IMR-90 (cell line): ENCODE measurements at regions not wholly inside any gene's neighbourhood (a gene's known extent, or its start where the extent isn't known, plus 50 kb on each side); places are given as distances from the start of the nearest gene placed in this dataset.

Experiments used
- ATAC-seq: fragments of 200-7000 bp; cut with Tn5 transposase; 2 replicates; pipeline ENCODE4 v1.9.1; 2020; ENCODE audit warnings: low read depth, mild to moderate bottlenecking, moderate library complexity
- BruUV-seq: library from RNA; stranded (reverse); fragments of 400-500 nt; replicated peaks from 2 replicates; lab custom pipeline; 2021; lab: Mats Ljungman, UMichigan
- CTCF ChIA-PET: fragments of 300-600 bp; formaldehyde crosslinking; extraction: SDS; loops from one replicate; lab custom pipeline; 2021; ENCODE audit warnings: antibody characterized with exemption; lab: Yijun Ruan, JAX
- POLR2A ChIA-PET: fragments of 300-600 bp; sonication (Branson Sonifier 250); formaldehyde crosslinking; loops from one replicate; lab custom pipeline; 2022; ENCODE audit warnings: antibody characterized with exemption; ENCODE audit not compliant: unreplicated experiment; lab: Charles Lee
- DNase-seq: peaks from one replicate; pipeline ENCODE4 v3.0.0; 2013
- H2AFZ ChIP-seq: replicated peaks from 2 replicates; pipeline ENCODE3; 2013; ENCODE audit warnings: low read length, mild to moderate bottlenecking; ENCODE audit not compliant: poor library complexity
- H2AK5ac ChIP-seq: 2 replicates; pipeline ENCODE4 v1.6.1; 2013; ENCODE audit warnings: low read depth, low read length, inconsistent platforms
- H2AK9ac ChIP-seq: replicated peaks from 2 replicates; pipeline ENCODE3; 2013; ENCODE audit warnings: mild to moderate bottlenecking, low read depth, low read length, moderate library complexity; ENCODE audit not compliant: poor library complexity
- H2BK120ac ChIP-seq: 2 replicates; pipeline ENCODE4 v1.6.1; 2013; ENCODE audit warnings: low read depth, low read length, inconsistent platforms
- H2BK15ac ChIP-seq: 3 replicates; pipeline ENCODE4 v1.6.1; 2013; ENCODE audit warnings: low read depth, low read length, inconsistent platforms
- H2BK20ac ChIP-seq: 2 replicates; pipeline ENCODE4 v1.6.1; 2013; ENCODE audit warnings: low read depth, mild to moderate bottlenecking, inconsistent platforms, low read length, moderate library complexity
- H2BK5ac ChIP-seq: 2 replicates; pipeline ENCODE4 v1.6.1; 2013; ENCODE audit warnings: mild to moderate bottlenecking, low read depth, low read length, inconsistent platforms; ENCODE audit not compliant: poor library complexity, severe bottlenecking
- H3K14ac ChIP-seq: replicated peaks from 2 replicates; pipeline ENCODE4 v1.6.1; 2013; ENCODE audit warnings: low read depth, low read length, inconsistent platforms
- H3K18ac ChIP-seq: 2 replicates; pipeline ENCODE4 v1.6.1; 2013; ENCODE audit warnings: low read depth, low read length, control low read depth
- H3K23ac ChIP-seq: 2 replicates; pipeline ENCODE4 v1.6.1; 2013; ENCODE audit warnings: low read depth, low read length, inconsistent platforms
- H3K27ac ChIP-seq: 2 replicates; pipeline ENCODE4 v1.5.1; 2013; ENCODE audit warnings: mild to moderate bottlenecking, control low read depth, low read length; ENCODE audit not compliant: insufficient read depth
- H3K27me3 ChIP-seq: 2 replicates; pipeline ENCODE4 v1.6.1; 2013; ENCODE audit warnings: low read length; ENCODE audit not compliant: control insufficient read depth, insufficient read depth
- H3K36me3 ChIP-seq: 2 replicates; pipeline ENCODE4 v1.6.1; 2013; ENCODE audit warnings: low read length, mixed read lengths; ENCODE audit not compliant: control insufficient read depth, insufficient read depth
- H3K4ac ChIP-seq: 2 replicates; pipeline ENCODE4 v1.6.1; 2013; ENCODE audit warnings: low read depth, low read length, inconsistent platforms
- H3K4me1 ChIP-seq: 2 replicates; pipeline ENCODE4 v1.6.1; 2013; ENCODE audit warnings: low read length, mixed read lengths; ENCODE audit not compliant: control insufficient read depth, insufficient read depth
- H3K4me2 ChIP-seq: 2 replicates; pipeline ENCODE4 v1.6.1; 2013; ENCODE audit warnings: low read depth, mild to moderate bottlenecking, control low read depth, low read length, moderate library complexity
- H3K4me3 ChIP-seq: 2 replicates; pipeline ENCODE4 v1.5.1; 2013; ENCODE audit warnings: low read depth, mild to moderate bottlenecking, control low read depth, low read length, moderate library complexity; ENCODE audit not compliant: insufficient read depth
- H3K56ac ChIP-seq: 2 replicates; pipeline ENCODE4 v1.6.1; 2013; ENCODE audit warnings: low read length, inconsistent platforms; ENCODE audit not compliant: insufficient read depth; ENCODE audit errors: extremely low read depth
- H3K79me1 ChIP-seq, 2 experiments: 2 replicates each; pipeline ENCODE4 v1.6.1; 2013; ENCODE audit warnings: low read length in 2 of 2, inconsistent platforms in 1 of 2, low read depth in 1 of 2
- H3K9ac ChIP-seq: 2 replicates; pipeline ENCODE4 v1.6.1; 2013; ENCODE audit warnings: low read depth, low read length, control low read depth
- H3K9me1 ChIP-seq: 2 replicates; pipeline ENCODE4 v1.6.1; 2013; ENCODE audit warnings: low read length, inconsistent platforms; ENCODE audit not compliant: insufficient read depth
- H3K9me3 ChIP-seq: 2 replicates; pipeline ENCODE4 v1.6.1; 2013; ENCODE audit warnings: low read length; ENCODE audit not compliant: control insufficient read depth, insufficient read depth
- H4K20me1 ChIP-seq: 2 replicates; pipeline ENCODE4 v1.6.1; 2013; ENCODE audit warnings: low read length, inconsistent platforms; ENCODE audit not compliant: insufficient read depth
- H4K5ac ChIP-seq: 2 replicates; pipeline ENCODE4 v1.6.1; 2013; ENCODE audit warnings: mild to moderate bottlenecking, low read depth, low read length, control low read depth
- H4K8ac ChIP-seq, 2 experiments: 2 replicates each; pipeline ENCODE4 v1.6.1; 2013; ENCODE audit warnings: low read depth in 2 of 2, low read length in 2 of 2, control low read depth in 1 of 2, inconsistent platforms in 1 of 2
- H4K91ac ChIP-seq: 2 replicates; pipeline ENCODE4 v1.6.1; 2013; ENCODE audit warnings: low read depth, low read length, inconsistent platforms; ENCODE audit not compliant: insufficient read depth
- CEBPB ChIP-seq: IDR thresholded peaks from 2 replicates; pipeline ENCODE4 v1.6.1; 2012; ENCODE audit warnings: low read depth, low read length, improper control_type of control experiment
- CHD1 ChIP-seq: IDR thresholded peaks from 2 replicates; pipeline ENCODE4 v1.6.1; 2012; ENCODE audit warnings: low read depth, low read length, improper control_type of control experiment
- FOS ChIP-seq: fragments of 150-350 bp; IDR thresholded peaks from 2 replicates; pipeline ENCODE4 v1.6.1; 2016; ENCODE audit warnings: low read depth, low read length
- MAFK ChIP-seq: IDR thresholded peaks from 2 replicates; pipeline ENCODE4 v1.6.1; 2012; ENCODE audit warnings: low read depth, low read length, improper control_type of control experiment
- POLR2A ChIP-seq: IDR thresholded peaks from 2 replicates; pipeline ENCODE4 v1.6.1; 2012; ENCODE audit warnings: mild to moderate bottlenecking, low read depth, low read length
- SMC3 ChIP-seq: fragments of 150-350 bp; IDR thresholded peaks from 2 replicates; pipeline ENCODE4 v1.6.1; 2016; ENCODE audit warnings: low read depth, mild to moderate bottlenecking, antibody characterized with exemption, low read length, moderate library complexity
- WGBS, 2 experiments: methylation state at CpG; one replicate each; pipeline versions ENCODE4 v1.1.5 to v1.1.7; 2013; ENCODE audit warnings: missing lambda C conversion rate in 2 of 2; ENCODE audit not compliant: insufficient read length in 1 of 2; ENCODE audit errors: extremely low coverage in 2 of 2; 5-methylcytosine and 5-hydroxymethylcytosine counted together
- dilution Hi-C: fragments of 300-500 bp; cut with HindIII; formaldehyde crosslinking; loops from one replicate; pipeline ENCODE4 v1.14.3; 2018; ENCODE audit warnings: low sequenced_read_pairs; ENCODE audit not compliant: unreplicated experiment
- in situ Hi-C: fragments of 300-500 bp; cut with MboI; formaldehyde crosslinking; loops from 3 replicates; pipeline ENCODE4 v1.14.3; 2019; ENCODE audit warnings: low sequenced_read_pairs, inconsistent platforms, mixed read lengths
- intact Hi-C: fragments of 100-400 bp; cut with micrococcal nuclease; formaldehyde crosslinking; loops from 2 replicates; pipeline ENCODE4 v1.10.0; 2022
- TF ChIP-seq, protein P1 (sequence below): fragments of 150-350 bp; IDR thresholded peaks from 2 replicates; pipeline ENCODE4 v1.6.1; 2017; ENCODE audit warnings: mild to moderate bottlenecking, antibody characterized with exemption, low read length, low read depth
- TF ChIP-seq, protein P2 (sequence below): conservative IDR thresholded peaks from 2 replicates; pipeline ENCODE4 v1.5.1; 2012; ENCODE audit warnings: mild to moderate bottlenecking, low read depth, low read length, improper control_type of control experiment
- TF ChIP-seq, protein P3 (sequence below): fragments of 150-350 bp; IDR thresholded peaks from 2 replicates; pipeline ENCODE4 v1.6.1; 2016; ENCODE audit warnings: low read depth, mild to moderate bottlenecking, low read length, moderate library complexity, borderline replicate concordance

GRCh38 chr14:34212172-34212929 lies 249.7 kb downstream of the SPTSSA start:
- WGBS, 2 experiments: no CpG with 5 or more reads among the region's 7 CpGs
- no peak overlapping the region for H3K4ac ChIP-seq
- in situ Hi-C loops (no loop called here), intact Hi-C loops (no loop called here), dilution Hi-C loops (no loop called here)
- H3K56ac ChIP-seq: no peak overlapping the region
- H3K9ac ChIP-seq: no peak overlapping the region
- H3K4me2 ChIP-seq: no peak overlapping the region
- H2BK120ac ChIP-seq: no peak overlapping the region
- H3K14ac ChIP-seq: no peak overlapping the region
- H3K4me3 ChIP-seq: no peak overlapping the region
- no peaks in the 10 kb centered on the region for H4K20me1 ChIP-seq
- ATAC-seq: no peak
- H3K79me1 ChIP-seq: no peaks in the 10 kb centered on the region
- H4K91ac ChIP-seq: no peak overlapping the region
- H3K23ac ChIP-seq: no peak overlapping the region
- no peak overlapping the region for H2BK15ac ChIP-seq
- DNase-seq: no peak
- H2AFZ ChIP-seq: no peak overlapping the region
- H2BK5ac ChIP-seq: no peak overlapping the region
- no peak overlapping the region for H2AK9ac ChIP-seq
- no peaks in the 10 kb centered on the region for H3K36me3 ChIP-seq
- ChIA-PET CTCF (no interaction called here), POLR2A (no interaction called here)
- no peaks in the 10 kb centered on the region for H3K4me1 ChIP-seq
- H3K27me3 ChIP-seq: no peaks in the 10 kb centered on the region
- H4K8ac ChIP-seq: no peak overlapping the region
- BruUV-seq: no TSS peak
- no peak overlapping the region for H4K5ac ChIP-seq
- H3K9me3 ChIP-seq: no peaks in the 10 kb centered on the region
- TF ChIP-seq, protein P1, sequence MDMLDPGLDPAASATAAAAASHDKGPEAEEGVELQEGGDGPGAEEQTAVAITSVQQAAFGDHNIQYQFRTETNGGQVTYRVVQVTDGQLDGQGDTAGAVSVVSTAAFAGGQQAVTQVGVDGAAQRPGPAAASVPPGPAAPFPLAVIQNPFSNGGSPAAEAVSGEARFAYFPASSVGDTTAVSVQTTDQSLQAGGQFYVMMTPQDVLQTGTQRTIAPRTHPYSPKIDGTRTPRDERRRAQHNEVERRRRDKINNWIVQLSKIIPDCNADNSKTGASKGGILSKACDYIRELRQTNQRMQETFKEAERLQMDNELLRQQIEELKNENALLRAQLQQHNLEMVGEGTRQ: no peak
- no peak for TF ChIP-seq MAFK
- TF ChIP-seq, protein P2, sequence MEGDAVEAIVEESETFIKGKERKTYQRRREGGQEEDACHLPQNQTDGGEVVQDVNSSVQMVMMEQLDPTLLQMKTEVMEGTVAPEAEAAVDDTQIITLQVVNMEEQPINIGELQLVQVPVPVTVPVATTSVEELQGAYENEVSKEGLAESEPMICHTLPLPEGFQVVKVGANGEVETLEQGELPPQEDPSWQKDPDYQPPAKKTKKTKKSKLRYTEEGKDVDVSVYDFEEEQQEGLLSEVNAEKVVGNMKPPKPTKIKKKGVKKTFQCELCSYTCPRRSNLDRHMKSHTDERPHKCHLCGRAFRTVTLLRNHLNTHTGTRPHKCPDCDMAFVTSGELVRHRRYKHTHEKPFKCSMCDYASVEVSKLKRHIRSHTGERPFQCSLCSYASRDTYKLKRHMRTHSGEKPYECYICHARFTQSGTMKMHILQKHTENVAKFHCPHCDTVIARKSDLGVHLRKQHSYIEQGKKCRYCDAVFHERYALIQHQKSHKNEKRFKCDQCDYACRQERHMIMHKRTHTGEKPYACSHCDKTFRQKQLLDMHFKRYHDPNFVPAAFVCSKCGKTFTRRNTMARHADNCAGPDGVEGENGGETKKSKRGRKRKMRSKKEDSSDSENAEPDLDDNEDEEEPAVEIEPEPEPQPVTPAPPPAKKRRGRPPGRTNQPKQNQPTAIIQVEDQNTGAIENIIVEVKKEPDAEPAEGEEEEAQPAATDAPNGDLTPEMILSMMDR: no peak
- TF ChIP-seq CEBPB: no peak
- TF ChIP-seq POLR2A: no peak
- TF ChIP-seq, protein P3, sequence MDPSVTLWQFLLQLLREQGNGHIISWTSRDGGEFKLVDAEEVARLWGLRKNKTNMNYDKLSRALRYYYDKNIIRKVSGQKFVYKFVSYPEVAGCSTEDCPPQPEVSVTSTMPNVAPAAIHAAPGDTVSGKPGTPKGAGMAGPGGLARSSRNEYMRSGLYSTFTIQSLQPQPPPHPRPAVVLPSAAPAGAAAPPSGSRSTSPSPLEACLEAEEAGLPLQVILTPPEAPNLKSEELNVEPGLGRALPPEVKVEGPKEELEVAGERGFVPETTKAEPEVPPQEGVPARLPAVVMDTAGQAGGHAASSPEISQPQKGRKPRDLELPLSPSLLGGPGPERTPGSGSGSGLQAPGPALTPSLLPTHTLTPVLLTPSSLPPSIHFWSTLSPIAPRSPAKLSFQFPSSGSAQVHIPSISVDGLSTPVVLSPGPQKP: no peak
- no peak for TF ChIP-seq SMC3
- no peak for TF ChIP-seq CHD1
- no peak for TF ChIP-seq FOS
- H3K27ac ChIP-seq: no peak overlapping the region
- H2BK20ac ChIP-seq: no peak overlapping the region
- no peak overlapping the region for H2AK5ac ChIP-seq
- H3K9me1 ChIP-seq: no peaks in the 10 kb centered on the region
- H3K18ac ChIP-seq: no peak overlapping the region
